IPS-NIHi11 (cell line): ENCODE measurements at regions not wholly inside any gene's neighbourhood (a gene's known extent, or its start where the extent isn't known, plus 50 kb on each side); places are given as distances from the start of the nearest gene placed in this dataset.
"Not testable (repeated sequence)": the region's sequence is repeated elsewhere in the genome, so short reads cannot be mapped to it uniquely, and the experiment has no call there.

Source experiments
- DNase-seq: peaks from one replicate; pipeline ENCODE4 v3.0.0; 2012; ENCODE audit warnings: mixed read lengths, low spot score

DNA sequence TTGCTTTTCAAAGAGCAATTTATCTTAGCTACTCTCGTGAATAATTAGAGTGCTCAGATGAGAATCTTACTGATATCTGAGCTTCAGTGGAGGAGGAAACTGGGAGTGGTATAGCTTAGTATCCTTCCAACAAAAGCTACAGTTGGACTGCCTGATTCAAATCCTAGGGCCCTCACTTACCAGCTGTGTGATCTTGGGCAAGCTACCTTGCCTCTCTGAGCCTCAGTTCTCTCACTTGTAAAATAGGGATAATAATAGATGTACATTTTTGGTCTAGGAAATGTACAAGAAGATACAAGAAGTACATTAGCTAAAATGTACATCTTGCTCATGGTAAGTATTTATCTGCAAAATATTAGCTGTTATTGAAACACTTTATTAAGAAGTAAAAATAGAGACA lies 502.0 kb downstream of the HAPSTR1 start:
- DNase-seq: no peak

DNA sequence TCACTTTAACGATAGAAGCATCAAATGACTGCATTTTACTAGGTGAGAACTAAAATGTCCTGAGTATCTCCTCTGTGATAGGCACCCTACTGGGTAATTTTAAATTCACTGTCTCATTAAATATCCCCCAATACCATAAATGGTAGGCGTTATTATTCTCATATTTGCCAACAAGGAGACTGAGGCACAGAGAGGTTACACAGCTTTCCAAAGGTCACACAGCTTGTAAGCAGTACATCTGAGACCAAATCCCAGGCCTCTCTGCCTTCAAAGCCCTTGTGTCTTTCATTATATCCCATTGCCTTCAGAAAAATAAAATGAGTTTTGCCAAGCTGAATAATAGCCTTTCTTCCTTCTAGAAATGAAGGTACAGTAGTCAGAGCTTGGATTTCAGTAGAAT lies 502.6 kb downstream of the HAPSTR1 start:
- no peak for DNase-seq

DNA sequence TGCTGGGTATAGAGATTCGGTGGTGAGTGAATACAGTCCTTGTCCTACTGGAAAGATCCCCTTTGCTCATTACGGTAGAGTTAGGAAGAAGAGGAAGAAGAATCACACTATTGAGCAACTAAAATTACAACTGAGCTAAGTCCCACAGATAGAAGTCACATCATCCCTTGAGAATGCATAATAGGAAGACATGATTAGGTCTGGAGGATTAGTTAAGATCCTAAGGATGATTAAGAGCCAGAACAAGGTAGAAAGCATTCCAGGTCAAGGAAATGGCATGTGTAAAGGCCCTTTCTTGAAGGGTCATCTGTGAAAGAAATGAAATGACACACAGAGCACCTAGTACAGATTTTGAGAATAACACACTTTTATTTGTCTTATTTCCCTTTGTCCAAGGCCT lies 503.5 kb downstream of the HAPSTR1 start:
- DNase-seq: no peak

DNA sequence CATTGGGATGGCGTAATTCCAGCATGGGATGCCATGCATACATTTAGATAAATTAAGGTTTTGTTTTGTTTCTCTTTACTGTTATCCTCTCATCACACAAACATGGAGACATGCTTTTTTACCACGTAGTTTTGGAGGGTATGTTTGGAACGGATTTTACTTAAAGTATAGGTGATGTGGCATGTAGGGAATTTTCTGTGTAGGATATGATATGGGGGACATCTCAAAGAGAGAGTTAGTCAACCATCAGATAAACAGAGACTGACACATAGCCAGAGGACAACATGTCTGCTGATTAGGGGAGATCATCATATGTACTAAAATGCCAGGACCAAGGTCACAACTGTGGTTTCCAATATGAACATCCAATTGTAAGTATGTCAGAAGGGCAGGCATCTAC lies 503.9 kb downstream of the HAPSTR1 start:
- no peak for DNase-seq

DNA sequence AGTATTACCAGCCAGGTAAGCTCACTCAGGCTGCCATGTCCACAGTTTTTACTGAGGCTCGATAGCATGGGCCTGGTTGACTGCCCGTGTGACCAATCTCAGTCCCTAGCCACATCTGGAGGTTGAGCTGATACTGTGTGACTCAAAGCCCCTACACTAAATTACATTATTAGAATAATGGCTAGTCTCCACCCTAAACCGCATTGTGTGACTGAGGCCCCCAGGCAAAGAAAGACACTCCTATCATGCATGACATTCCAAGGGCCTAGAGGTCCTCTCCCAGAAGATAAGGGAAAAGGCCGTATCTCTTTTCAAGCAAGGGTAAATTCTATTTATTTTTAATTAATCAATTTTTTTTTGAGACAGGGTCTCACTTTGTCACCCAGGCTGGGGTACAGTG lies 505.3 kb downstream of the HAPSTR1 start:
- no peak for DNase-seq

DNA sequence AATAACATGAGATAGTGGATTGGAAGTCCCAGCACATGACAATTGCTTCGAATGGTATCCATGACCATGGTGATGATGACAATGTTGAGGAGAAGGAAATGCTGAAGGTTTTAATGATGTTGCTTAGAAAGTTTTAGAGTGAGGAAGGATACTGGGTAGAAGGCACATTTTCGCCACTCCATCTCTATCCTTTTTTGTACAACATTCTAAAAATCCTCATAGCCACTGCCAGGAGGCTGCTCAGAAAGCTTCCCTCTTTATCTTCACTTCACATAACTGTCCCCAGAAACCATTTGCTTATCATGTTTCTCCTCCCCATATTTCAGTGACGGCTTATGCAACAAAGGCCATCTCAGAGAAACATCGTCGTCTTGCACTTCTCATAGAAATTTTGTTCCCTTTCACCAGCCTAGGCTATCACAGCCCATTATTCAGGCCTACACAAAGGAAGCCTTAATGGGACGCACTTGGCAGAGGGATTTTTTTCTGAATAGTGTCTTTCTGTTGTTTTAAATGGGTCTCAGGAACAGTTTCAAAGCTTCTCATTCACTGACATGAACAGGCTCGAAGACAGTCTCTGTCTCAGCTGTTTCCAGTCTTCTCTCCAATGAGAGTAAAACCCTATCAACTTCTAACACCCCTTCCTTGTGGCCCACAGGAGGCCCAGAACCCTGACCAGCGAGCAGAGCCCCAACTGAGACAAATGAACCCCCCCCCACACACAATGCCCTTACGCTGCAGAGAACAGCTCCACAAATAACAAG lies 506.7 kb downstream of the HAPSTR1 start:
- no peak for DNase-seq

DNA sequence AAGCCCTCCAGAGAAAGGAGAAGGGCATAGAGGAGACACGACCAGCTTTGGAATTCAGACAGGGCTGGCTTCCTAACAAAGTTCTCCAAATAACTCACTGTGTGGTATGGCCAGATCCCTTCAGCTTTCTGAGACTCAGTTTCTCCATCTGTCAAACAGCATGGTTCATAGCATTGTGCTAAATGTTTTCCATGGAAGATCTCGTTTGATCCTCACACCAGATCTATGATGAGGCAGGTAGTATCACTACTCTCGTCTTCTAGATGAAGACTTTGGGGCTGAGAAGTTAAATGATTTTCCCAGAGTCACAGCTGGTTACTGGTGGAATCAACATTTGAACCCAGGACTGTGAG lies 507.3 kb downstream of the HAPSTR1 start:
- no peak for DNase-seq

DNA sequence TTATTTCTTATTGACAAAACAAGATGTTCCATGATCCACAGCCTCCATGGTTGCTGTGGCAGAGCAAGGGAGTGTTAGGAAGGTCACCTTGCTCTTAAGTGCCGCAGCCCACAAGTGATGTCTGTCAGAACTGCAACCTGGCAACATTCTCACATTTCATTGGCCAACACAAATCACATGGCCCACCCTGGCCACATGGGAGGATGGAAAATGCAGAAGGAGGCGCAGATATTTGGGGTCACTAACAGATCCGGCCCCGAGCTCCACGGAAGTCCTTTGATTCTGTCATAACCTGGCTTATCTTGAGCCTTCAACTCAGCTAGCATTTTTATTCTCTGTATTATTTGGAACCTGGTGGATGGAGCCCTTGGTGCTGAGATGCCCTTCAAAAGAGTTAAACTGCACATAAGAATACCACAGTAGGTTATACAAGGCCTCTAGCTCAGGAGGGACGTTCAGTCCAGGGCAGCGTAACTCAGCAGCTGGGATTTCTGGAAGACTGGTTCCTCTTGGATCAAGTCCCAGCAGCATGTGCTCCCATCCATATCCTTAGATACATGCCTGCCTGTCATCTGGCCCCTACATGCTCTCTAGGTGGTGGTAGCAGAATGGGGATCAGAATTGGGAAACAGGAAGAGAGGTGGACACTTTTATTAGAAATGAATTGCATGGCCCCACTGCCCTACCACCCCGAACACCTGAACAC lies 508.1 kb downstream of the HAPSTR1 start:
- DNase-seq: no peak

DNA sequence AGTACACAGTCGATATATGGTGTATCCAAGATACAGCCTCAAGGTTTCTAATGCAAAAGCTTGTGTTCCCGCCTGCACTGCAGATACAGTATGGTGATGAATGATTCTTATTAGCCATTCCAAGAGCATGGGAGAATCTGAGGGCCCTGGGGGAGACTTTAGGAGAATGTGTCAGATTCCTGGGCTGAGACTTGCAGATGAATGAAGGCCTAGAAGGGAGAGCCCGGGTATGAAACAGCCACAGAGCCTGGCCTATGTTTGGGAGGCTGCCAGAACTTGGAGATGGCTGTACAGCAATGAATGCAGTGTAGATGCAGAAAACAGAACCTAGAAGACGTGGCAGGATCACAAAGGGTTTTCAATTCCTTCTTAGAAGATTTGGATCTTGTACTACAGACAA lies 510.7 kb downstream of the HAPSTR1 start:
- no peak for DNase-seq

DNA sequence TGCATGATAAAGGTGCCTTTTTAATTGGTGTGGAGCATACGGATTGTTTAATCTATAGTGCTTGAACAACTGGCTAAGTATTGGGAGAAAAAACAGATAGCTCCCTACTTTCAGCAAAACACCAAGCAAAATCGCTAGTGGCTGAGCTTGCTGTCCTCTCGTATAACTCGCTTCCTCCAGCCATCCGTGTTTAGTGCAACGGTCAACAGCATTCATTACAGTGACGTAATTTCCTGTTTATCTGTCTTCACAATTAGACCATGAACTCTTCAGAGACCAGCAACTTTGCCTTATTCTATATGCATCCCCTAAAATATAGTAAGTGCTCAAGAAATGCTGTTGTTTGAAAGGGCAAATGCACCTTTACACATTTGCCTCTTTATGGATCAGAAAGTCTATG lies 511.9 kb downstream of the HAPSTR1 start:
- DNase-seq: no peak

DNA sequence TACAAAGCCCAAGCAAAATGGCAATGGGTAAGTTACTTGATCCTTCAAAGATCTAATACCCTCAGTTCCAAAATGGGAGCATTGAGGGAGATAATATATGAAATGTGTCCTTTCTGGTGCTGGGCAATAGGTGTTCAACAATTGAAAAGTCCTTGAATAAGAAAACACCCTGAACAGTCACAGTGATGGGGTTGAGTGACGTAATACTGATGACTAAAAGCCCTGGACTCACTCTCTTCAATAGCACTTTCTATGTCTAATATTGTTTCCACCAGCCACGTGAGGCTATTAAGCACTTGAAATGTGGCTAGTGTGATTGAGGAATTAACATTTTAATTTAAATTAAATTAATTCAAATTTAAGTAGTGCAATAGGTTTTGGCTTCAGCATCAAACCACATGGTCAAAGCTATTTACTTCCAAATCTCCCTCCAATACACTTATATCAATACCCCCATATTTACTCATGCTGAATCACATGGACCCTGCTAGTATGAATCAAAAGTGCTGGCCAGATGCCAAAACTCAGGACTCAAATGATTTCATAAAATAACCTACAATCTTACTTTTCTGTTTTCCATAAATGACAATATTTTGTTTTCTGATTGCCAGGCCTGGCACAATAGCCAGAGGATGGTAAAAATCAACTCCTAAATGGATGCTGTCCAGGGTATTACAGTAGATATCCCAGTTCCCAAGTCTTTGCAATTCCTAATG lies 516.2 kb downstream of the HAPSTR1 start:
- DNase-seq: no peak

DNA sequence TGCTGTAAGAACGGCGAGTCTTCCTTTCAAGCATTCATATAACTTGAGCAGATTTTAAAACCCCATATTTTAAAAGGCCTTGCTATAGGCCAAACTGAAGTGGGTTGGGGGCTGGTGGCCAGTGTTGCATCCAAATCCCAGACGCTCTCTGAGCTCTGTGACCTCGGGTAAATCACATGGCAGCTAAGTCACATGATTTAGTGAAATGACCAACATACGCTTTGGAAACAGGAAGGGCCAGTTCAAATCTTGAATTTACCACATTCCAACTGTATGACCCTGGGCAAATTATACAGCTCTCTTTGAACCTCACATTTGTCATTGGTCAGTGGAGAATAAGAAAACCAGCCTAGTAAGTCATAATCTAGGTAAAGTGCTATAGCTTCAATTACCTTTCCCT lies 519.3 kb downstream of the HAPSTR1 start:
- no peak for DNase-seq

DNA sequence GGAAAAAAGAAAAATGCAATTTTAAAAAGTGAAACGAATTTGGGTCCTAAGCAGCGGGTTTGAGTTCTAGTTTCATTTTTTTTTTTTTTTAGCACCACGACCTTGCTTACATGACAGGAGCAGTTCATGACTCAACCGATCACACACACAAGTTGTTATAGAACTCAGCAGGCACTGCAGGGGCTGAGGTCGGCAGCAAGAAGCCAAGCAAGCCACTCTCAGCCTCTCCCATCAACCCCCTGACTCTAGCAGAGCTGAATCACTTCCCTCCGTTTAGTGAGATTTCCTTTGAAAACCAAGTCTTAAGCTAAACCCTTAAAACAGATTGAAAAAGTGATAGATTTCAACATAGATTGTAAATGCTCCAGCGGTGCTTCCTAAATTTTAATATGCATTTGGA lies 520.8 kb downstream of the HAPSTR1 start:
- no peak for DNase-seq

DNA sequence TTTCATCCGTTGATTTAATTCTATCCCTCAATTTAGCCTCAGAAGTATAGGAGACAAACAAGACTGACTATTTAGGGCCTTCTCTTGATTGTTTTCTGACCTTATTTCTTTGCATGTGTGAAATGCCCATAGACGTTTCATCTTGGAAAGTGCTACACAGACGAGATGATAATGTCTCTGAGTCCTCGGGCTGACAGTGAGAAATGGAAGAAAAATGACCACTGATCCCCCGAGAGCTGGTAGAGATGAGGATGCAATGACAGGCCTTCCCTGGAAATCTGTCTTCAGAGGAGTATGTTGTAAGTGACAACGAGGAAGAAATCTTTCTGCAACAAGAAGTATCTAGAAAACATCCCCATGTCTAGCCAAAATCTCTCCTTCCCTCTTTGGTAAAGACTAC lies 522.9 kb downstream of the HAPSTR1 start:
- DNase-seq: no peak

DNA sequence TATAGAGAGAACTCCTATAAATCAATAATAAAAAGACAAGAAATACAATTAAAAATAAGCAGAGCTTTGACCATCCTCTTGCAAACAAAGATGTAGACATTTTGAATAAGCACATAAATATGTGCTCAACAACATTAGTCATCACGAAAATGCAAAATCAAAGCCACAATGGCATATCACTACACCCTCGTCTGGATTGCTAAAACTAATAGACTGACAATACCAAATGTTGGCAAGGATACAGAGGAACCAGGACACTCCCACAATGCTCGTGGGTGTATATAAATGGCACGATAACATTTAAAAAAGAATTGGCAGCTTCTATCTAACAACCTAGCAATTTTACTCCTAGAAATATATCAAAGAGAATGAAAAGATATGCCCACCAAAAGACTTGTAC lies 530.8 kb downstream of the HAPSTR1 start:
- DNase-seq: no peak

DNA sequence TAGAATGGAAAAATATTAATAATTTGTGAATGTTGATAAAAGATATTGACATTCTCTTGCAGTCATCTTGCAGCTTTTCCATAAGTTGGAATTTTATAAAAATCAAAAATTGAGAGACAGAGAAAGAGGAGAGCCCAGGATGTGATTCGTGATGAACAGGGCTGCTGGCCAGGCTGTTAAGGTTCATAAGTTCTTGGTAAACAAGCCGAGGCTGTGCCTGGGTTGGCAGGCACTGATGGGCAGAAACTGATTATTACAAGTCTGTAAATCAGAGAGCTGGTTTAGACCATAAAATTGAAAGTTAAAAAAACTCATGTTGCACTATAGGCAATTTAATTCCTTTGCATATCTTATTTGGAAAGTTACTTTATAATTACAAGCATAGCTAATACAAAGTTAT lies 533.7 kb downstream of the HAPSTR1 start:
- no peak for DNase-seq

DNA sequence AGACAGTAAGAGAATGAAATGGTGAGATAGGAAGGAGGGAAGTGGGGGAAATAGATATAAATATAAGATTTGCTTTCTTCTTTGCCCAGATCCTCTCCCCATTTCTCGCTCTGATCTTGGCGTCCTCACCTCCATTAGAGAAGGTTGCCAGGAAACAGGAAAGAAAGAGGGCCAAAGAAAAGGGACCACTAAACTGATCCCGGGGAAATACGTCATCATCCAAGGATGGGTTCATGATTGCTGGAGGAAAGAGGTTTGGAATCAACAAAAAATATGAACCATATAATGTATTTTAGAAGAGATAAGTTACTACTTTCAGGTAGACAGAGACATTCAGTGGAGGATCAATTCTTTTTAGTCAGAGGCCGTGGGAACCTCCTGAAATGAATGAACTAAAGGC lies 536.0 kb downstream of the HAPSTR1 start:
- no peak for DNase-seq

DNA sequence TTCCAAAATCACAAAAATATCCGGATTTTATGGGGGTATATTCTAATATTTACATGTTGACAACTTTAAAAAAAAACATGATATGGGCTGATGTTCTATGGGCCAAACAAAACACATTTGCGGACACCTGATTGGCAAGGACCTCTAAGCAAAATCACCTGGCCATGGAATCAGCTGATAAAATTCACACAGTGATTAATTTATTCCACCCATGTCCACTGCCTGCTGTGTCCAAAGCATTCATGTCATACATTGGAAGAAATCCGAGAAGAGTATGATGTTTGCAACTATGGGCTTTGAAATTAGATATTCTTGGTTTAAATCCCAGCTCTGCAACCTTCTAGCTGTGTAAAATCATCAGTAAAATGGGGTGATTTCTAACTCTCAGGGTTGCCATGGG lies 538.7 kb downstream of the HAPSTR1 start:
- DNase-seq: no peak

DNA sequence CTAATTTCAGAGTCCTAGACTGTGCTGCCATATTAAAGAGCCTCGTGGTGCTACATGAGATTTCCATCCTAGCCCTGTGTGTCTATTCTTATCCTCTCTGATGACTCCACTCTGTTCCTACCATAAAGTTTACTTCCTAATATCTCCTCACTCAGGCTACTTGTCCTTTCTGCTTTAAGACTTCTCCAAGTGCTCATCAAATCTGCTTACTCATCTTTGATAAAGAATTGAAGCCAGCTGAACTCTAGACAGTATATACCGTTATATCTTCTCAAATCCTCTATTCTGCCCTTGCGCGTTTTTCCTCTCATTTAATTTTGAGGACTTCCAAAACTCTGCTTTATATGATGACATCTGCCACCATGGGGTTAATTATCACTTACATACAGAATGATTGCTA lies 539.5 kb downstream of the HAPSTR1 start:
- no peak for DNase-seq

DNA sequence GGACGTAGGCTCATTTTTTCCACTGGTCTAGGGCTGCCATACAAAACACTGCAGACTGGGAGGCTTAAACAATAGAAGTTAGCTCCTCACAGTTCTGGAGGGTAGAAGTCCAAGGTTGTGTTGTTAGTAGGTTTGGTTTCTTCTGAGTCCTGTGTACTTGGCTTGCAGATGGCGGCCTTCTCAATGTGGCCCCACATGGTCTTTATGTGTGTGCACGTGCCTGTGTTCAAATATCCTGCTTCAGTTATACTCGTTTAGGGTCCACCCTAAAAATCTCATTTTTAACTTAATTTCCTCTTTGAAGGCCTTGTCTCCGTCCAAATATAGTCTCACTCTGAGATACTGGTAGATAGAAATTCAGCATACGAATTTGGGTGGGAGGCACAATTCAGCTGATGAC lies 542.4 kb downstream of the HAPSTR1 start:
- no peak for DNase-seq

DNA sequence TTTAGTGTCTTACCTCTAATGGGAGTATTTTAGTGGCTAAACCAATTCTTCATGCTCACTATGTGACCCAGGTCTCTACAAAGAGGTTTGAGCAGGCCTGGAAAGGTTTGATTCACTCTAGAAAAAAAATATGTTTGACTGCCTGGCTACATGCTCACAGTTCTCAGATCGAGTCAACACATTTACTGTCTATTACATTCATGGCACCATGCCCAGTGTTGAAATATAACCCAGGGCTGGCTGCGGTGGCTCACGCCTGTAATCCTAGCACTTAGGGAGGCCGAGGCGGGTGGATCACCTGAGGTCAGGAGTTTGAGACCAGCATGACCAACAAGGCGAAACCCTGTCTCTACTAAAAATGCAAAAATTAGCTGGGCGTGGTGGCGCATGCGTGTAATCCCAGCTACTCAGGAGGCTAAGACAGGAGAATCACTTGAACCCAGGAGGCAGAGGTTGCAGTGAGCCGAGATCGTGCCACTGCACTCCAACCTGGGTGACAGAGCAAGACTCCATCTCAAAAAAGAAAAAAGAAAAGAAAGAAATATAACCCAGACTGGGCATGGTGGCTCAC lies 543.8 kb downstream of the HAPSTR1 start:
- DNase-seq: not testable (repeated sequence)

DNA sequence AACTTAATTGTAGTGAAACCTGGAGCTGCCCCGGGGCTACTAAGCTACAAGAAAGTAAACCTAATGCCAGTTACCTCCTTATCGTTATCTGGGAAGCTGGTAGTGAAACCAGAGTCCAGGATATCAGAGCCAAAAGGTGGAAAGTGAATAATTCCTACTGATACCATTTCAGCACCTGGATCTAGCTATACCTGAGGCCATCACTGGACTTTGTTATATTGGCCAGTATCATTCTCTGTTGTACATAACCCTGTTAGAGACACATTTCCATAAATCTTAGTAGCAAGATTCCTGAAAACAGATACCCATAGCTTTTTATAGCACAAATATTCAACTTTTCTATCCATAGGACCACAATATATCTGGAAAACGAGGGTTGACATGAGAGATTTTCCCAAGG lies 538.0 kb downstream of the GRIN2A start:
- DNase-seq: no peak

DNA sequence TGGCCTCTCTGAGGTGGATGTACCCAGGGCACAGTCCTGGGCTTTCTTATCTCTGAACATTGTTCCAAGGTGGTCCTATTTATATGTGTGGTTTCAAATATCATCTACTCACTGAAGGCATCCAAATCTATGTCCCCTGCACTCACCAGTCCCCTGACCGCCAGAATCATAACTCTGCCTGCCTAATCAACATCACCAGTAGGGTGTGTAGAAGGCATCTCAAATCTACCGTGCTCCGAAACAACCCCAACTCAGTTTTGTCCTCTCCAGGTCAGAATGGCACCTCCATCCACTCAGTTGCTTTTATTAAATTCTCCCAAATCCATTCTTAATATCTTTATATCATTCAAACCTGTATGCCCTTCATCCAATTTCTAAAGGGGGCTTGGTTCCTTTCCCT lies 536.3 kb downstream of the GRIN2A start:
- DNase-seq: no peak
